ENCODE measurements at regions not wholly inside any gene's neighbourhood (a gene's known extent, or its start where the extent isn't known, plus 50 kb on each side); places are given as distances from the start of the nearest gene placed in this dataset.
A peak's percentile ranks its signal among the peaks of the same experiment; 100 is the strongest.

DNA sequence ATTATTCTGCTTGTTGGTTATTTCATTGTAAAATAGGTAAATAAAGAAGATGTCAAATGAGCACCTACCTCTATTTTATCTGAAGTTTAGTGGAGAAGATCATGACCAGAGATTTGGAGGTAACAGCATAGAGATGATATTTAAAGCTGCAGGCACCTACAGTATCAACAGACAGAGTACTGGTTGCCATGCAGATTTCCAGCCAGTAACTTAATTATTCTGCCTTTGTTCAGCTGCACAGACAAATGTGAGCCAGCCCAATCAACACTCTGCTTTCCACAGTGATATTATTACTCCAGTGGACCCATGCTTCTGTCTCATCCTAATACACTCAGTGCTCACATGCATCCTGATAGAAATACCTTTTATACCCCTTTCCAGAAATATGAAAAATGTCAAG, 348.5 kb upstream of the RGS6 start:
- no peak for DNase-seq

DNA sequence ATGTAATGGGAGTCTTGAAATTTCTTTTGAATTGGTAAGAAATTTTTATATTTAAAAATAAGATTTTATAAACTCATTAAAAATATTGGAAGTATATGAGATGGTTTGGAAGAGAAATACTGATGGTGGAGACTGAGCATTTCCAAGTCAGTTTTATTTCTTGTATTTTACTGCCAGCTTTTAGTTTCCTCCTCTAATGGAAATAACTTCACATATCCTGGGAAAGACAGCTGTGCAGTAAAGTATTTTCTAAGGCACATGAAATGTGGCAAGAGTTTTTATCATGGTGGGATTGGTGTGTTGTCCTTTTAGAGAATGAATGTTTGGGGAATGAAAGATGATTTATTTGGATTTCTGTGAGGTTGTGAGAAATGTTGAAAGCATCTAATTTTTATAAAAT, 346.9 kb upstream of the RGS6 start:
- DNase-seq: no peak

DNA sequence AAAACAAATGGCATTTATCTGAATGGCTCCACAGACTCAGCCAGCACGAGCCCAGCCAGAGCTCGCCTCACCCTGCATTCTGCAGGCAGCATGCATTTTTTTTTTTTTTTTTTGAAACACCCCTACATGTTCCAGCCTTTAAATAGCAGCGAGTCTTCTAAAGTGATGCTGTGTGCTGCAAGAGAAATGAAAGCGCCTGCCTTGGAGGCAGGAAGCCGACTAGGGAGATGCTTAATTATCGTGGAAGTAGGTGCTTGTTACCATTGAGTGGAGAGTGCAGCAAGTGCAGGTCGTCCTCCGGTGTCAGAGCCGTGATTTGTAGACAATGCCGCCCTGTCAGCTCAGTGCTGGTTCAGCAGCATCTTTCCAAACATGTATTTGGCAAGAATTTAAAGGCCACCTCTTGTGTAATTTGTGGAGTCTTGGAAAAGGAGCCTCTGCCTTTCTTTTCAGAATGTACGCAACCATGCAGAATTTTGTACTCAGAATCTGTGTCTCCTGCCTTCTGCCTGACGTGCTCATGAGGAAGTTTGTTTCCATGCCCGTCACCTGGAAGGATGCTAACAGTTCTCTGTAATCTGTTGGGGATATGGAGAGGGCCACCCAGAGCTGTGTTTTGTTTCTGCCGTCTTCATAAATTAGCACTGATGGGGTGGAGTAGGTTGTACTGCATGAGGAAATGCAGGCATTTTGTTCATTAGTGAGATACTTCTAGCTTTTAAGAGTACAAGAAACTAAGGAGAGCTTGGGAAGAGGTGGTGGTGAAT, 345.9 kb upstream of the RGS6 start:
- DNase-seq: peak; percentile 82

DNA sequence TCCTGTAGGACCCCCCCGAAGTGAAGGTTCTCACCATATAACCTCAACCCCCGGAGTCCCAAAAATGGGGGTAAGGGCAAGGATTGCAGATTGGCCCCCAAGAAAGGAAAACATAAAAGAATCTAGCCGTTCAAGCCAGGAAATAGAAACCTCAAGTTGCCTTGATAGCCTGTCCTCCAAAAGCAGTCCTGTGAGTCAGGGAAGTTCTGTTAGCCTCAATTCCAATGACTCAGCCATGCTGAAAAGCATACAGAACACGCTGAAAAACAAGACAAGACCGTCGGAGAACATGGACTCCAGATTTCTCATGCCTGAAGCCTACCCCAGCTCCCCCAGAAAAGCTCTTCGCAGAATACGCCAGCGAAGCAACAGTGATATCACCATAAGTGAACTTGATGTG, 344.2 kb upstream of the RGS6 start:
- no peak for DNase-seq

DNA sequence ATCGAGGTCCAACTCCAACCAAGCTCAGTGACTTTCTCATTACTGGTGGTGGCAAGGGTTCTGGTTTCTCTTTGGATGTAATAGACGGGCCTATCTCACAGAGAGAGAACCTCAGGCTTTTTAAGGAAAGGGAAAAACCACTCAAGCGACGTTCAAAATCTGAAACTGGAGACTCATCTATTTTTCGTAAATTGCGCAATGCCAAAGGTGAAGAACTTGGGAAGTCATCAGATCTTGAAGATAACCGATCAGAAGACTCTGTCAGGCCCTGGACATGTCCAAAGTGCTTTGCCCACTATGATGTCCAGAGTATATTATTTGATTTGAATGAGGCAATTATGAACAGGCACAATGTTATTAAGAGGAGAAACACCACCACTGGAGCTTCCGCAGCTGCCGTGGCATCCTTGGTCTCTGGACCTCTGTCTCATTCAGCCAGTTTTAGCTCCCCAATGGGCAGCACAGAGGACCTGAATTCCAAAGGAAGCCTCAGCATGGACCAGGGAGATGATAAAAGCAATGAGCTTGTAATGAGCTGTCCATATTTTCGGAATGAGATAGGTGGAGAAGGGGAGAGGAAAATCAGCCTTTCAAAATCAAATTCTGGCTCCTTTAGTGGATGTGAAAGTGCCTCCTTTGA, 343.5 kb upstream of the RGS6 start:
- DNase-seq: no peak

DNA sequence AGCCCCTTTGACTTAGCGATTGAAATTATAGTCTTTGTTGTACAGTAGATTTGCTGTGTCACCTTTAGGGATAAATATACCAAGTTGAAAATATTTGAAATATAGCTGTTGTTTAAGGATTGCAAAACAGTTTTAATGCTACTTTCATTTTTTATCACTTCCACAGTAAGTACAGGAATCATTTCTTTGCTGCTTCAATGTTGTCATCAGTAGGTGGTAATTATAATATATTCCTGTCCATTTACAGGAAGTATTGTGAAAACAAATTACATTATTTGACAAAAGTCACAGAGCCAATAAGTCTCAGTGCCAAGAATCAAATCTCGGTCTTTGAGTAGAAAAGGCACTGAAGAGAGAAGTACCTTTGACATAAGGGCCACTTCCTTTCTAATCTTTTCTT, 342.6 kb upstream of the RGS6 start:
- no peak for DNase-seq

DNA sequence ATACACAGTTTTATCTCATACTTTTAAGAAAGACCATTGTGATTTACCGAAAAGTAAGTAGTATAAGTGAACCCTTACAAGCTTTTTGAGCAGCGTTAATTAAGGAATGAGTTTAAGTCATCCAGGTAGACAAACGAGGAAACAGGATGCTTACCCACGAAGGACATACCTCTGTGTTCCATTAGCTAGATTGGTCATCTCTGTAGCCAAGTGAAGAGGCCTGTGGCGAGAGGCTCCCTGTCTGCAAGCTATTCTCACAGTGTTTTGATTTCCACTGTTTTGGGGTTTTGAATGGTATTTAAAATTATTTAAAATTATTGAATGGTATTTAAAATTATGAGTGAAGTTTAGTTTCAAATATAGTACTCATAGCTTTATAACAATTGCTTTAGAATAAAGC, 342.1 kb upstream of the RGS6 start:
- DNase-seq: no peak

DNA sequence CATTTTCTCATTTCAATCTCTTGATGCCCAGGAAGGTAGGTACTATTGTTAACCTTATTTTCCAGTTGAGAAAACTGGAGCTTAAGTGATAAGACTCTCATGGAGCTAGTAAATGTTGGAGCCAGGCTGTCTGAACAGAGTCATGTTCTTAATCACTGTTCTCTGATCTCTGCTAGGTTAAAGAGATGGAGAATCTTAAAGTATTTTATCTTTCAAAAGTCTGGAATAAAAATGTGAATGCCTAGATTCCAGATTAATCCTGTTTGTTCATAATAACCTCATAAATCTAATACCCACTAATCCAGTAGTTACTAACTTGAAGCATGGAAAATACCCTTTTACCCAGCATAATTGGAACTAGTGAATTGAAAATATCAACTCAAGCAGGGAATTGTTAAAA, 341.0 kb upstream of the RGS6 start:
- no peak for DNase-seq

DNA sequence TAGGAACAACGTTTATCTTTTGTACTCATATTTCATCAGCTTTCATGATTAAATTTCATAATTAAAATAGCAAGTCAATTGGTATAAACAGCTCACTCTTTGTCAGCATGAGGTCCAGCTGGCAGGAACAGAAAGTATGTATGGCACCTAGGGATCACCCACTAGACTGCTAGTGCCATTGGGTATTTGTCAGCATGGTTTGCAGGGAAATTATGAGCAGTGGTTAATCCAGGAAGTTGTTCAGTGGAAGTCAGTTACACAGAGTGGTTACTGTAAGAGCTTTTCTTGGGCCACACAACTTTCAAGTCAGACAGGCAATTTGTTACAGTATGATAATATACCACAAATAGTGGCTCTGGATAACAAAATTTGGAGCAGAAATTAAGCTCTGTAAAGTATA, 340.3 kb upstream of the RGS6 start:
- DNase-seq: no peak

DNA sequence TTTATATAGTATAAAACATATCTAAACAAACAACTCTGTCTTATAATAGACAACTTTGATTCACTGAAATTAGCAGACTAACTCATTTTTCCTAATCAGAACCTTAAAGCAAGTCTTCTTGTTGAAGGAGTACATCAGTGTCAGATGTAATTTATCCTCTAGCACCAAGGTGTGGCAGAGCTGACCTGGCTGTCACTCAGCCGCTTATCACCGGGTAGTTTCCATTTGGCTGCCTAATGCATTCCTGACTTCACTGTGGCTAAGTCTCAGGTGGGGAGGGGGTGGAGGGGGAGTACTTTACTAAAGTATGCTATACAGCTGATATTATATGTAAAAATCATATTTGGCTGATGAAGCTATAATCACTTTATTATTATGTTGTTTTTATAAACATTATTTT, 339.9 kb upstream of the RGS6 start:
- DNase-seq: no peak

DNA sequence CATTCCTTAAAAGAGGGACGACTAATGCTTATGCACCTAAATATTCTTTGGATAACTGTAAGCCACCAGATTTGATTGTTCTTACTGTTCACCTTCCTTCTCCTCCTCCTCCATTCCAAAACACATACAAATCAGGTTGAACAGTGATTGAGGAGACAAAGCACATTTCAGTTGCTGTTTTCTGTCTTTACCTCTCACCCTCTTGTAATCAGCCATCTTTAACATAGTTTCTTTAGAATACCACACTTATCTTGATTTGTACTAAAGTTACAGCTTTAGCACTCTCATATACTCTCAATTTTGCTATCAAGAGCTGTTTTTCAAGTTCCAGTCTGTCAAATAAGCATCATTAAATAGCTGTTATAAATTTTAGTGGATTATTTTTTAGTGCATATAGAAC, 338.3 kb upstream of the RGS6 start:
- no peak for DNase-seq

DNA sequence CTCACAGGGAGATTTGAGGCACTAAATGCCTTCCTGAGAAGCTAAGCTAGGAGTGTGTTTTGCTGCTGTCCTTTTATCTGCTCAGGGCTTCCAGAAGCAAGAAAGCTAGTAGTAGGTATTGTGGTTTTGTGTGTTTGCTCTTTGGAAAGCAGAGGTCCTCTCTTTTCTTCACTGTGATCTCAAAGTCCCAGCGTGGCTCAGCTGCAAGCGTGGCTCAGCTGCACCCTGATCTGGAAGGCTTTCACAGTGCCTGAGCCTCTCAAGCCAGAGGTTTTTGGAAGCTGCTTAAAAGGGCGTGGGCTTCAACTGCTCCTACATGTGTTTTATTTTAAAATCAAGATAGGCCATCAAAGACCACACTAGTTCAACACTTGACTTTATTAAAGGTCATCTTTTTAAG, 337.4 kb upstream of the RGS6 start:
- no peak for DNase-seq

DNA sequence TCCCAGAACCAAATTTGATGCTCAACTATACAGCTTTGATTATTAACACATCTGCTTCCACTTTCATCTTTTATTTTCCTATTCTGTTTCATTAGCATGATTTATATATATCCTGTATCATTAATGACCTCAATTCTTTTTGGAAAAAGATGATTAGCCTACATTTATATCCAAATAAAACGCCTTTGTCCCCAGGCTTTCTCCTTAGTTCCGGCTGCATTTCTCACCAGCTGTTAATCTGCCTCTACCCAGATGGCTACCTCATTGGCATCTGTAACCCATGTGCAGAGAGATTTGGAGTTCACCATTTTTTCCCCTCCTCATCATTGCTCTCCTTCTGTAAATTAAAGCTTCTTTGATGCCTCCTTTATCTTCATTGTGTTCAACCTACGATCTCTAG, 336.8 kb upstream of the RGS6 start:
- DNase-seq: no peak

DNA sequence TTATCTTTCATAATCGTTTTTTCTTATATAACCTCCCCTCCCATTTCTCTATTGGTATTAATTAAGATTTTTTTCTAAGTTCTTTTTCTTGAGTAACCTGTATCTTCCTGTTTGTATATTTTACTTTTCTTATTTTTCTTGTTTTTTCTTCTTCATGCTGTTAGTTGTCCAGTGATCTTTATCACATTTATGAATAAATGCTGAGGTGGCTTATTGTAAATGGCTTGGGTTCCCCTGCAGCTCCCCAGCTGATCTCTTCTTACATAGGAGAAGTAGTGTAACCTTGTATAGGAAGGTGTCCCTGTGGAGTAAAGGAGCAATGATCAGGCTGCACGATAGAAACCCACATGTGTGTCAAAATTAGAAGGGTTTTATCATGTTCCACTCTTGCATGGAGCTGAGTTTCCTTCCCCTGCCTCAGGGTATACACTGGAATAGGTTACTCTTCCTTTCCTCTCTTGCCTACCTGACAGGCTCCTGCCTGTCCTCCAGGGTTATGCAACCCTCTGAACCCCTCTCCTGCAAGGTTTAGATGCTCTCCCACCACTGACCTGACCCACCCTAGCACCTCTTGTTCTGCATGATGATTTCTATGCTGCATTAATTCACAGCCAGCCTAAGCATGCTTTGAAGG, 334.8 kb upstream of the RGS6 start:
- DNase-seq: no peak

DNA sequence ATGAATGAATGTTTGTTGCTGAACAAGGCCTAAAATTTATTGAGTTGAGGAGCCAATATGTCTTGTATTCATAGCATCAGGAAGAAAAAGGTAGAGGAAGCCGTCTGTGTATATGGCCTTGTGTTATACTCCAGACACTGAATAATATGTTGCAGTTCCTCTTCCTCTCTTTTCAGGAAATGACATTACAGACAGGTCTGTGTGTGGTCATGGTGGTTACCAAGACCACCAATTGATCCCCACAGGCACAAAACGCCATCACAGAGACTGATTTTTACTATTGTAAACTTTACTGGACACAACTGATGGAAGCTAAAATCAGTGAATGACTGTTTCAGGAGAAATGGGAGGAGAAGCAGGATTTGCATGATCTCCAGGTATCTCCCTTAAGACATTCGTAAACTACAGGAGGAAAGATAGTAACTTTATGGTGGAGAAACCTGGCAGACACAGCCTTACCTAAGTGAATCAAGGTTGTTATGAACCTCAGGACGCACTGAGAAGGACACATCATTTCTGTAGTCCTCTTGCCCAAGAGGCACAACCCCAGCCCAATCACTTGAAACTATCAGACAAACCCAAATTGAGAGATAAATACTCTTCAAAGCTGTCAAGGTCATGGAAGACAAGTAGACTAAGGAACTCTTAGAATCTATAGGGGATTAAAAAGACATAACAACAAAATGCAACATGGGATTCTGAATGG, 334.1 kb upstream of the RGS6 start:
- DNase-seq: no peak

DNA sequence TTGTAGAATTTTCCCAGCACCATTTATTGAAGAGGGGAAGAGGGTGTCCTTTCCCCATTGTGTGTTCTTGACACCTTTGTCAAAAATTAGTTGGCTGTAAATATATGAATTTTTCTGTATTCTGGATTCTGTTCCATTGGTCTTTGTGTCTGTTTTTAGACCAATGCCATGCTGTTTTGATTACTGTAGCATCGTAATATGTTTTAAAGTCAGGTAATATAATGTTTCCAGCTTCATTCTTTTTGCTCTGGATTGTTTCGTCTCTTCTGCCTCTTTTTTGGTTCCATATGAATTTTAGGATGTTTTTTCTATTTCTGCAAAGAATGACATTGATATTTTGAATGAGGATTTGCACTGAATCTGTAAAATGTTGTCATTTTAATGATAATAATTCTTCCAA, 331.9 kb upstream of the RGS6 start:
- no peak for DNase-seq

DNA sequence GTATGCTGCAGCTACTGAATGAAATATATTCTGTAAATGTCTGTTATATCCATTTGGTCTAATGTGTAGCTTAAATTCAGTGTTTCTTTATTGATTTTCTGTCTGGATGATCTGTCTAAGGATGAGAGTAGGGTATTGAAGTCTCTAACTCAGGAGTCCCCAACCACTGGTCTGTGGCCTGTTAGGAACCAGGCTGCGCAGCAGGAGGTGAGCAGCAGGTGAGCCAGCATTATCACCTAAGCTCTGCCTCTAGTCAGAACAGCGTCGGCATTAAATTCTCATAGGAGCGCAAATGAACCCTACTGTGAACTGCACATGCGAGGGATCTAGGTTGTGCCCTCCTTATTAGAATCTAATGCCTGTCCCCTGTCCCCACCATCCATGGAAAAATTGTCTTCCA, 329.7 kb upstream of the RGS6 start:
- DNase-seq: peak; percentile 5

DNA sequence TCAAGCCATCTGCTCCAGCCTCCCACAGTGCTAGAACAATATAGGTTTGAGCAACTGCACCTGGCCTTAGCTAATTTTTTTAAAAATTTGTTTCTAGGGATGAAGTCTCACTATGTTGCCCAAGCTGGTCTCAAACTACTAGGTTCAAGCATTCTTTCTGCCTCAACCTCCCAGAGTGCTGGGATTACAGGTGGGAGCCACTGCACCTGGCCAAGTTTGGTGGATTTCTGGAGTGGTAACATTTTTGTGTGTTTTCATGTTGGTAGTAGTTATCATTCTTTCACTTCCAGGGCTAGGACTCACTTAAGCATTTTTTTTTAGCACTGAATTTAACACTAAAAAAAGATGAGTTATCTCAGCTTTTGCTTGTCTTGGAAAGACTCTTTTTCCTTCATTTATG, 328.0 kb upstream of the RGS6 start:
- DNase-seq: no peak

DNA sequence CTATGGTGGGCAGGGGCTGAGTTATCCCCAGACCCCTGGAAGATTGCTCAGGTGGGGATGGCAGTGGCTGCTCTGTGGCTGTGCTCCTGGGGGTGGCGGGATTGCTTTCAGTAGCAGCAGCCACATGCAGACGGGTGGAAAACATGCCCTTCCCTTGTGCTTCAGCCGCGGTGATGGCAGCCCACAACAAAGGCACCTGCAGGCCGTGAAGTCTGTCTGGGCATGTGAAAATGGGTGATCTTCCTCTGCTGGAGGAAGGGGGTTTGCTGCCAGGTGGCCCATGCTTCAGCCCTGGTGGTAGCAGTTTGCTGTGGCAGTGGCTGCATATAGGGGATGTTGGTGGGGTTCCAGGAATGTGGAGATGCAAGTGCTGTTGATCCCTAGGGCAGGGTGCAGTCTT, 326.2 kb upstream of the RGS6 start:
- no peak for DNase-seq

DNA sequence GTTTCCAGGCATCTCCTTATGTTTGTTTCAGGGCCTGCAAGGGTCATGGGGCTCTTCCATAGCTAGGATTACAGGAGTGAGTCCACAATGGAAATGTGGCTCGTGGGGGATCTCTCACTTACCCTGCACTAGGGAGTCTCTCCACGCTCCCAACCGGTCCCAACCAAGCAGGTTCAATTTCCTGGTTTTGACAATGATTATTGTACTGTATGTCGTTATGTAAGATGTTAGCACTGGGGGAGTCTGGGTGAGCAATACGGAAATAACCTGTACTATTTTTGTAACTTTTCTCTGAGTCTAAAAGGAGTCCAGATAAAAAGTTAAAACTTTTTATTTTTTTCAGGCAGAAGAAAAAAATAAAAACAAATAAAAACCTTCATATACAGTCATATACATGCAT, 325.7 kb upstream of the RGS6 start:
- no peak for DNase-seq

DNA sequence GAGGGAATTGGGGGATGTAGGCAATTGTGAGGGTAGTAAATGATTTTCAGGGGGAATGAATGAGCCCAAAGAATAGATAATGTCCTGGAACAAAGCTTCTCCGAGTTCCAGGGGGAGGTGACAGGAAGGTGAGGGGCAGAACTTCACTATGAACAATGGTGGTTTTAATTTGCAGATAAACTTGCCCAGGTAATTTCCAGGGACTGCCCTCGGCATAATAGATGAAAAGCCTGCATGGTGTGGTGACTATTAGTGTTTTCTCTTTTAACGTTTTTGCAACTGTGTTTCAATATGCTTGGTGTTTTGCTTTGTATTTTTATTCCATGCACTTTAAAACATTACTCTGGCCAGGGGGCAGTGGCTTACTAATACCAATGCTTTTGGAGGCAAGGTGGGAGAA, 325.2 kb upstream of the RGS6 start:
- no peak for DNase-seq

DNA sequence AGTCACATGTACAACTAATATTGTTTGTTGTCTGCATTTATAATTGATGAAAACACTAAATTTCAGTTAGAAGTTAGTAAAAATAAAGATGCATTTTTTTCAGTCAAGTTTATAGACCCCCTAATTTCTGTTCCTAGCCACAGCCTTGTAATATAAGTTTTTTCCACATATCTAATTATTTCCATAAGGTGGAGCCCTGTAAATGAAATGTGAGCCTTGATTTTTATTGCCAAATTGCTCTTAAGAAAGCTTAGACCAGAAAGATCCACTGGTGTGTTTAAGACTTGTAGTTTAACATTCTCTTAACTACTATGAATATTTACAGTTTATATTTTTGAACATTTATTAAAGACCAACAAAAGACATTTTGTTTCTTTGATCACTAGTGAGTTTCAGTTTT, 322.1 kb upstream of the RGS6 start:
- no peak for DNase-seq

DNA sequence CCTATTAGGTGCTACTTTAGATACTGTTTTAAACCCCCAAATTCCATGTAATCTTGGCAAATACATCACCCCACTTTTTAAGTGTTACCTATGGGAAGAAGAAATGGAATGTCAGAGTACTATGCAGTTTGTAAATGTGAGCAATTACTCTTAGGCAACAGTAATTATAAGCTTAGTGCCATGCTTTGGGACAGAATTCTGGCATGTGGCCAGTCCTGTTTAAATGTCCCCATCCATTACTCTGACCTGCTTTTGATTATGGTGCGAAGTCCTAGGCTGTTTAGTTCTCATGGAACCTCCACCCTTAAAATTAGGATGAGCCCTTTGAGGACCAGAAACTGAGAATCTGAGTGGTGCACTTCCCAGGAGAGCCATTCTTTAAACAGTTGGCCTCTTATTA, 321.4 kb upstream of the RGS6 start:
- no peak for DNase-seq

DNA sequence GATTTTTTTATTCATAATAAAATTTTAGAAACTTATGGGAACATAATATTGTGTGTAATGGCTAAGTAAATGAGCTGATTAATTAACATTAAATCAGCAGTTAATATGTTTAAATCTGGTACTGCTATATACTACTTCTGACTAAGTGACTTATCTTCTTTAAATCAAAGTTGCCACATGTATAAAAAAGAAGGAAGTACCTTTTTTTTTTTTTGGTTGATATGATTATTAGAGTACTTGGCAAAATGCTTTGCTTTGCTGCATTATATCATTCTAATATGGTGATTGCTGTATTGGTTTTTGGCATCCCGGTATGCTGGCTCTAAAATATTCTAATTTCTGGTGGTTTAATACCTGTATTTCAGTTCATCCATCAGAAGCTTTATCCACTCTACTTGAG, 319.1 kb upstream of the RGS6 start:
- no peak for DNase-seq
